Stromal cell of bone marrow (primary cell): ENCODE measurements at regions not wholly inside any gene's neighbourhood (a gene's known extent, or its start where the extent isn't known, plus 50 kb on each side); places are given as distances from the start of the nearest gene placed in this dataset.
"Not testable (repeated sequence)": the region's sequence is repeated elsewhere in the genome, so short reads cannot be mapped to it uniquely, and the experiment has no call there.

Experiments used
- DNase-seq: peaks from one replicate; pipeline ENCODE4 v3.0.0-alpha.2; 2012; ENCODE audit warnings: low read depth

DNA sequence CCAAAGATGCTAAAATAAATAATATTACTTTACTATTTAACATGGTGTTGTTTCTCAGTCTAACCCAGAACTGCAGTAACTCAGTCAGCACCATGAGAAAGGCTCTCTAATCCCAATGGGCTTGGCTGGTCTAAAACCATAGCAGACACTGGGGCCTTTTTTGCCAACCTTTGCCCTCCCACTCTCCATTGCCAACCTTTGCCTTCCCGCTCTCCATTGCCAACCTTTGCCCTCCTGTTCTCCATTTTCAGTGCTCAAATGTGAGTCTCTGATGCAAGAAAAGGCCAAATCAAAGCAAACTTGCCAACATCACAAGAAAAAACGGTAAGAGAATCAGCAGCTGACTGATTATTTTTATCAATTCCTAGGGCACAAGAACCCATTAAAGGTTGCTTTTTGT lies 1681.2 kb downstream of the SLITRK5 start:
- DNase-seq, result no peak

DNA sequence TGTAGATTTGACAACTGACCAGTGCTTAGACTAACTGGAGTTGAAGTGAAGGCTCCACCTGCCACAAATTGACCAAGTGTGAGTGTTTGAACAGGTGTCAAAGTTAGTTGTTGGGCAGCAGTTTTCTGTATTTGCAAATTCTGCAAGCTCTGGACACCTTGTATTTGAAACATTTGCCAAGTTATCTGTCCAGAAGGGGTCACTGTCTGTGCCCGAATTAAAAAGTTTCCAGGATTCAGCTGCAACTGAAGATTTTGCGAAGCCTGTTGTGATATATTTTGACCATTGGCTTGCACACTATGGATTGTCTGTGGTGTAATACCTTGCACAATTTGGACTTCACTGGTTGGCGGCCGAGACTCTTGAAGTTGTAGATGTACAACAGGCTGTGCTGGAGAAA lies 1690.7 kb downstream of the SLITRK5 start:
- no peak for DNase-seq

DNA sequence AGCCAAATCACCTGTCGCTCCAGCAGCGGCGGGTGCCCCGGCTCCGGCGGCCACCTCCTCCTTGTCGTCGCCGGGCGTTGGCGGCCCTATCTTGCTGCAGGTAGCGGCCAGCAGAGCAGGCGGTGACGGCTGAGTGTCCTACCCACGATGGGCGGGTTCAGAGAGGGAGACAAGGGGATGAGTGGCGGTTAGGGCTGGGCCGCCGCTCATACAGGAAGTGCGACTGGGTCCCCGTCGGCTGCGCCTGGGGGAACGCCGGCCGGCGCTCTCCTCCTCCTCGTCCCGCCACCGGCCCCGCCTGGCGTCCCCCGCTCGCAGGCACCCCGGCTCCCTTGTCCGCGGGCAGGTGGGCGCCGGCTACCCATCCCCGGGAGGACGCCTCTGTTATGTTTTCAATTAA lies 1692.0 kb downstream of the SLITRK5 start:
- no peak for DNase-seq

DNA sequence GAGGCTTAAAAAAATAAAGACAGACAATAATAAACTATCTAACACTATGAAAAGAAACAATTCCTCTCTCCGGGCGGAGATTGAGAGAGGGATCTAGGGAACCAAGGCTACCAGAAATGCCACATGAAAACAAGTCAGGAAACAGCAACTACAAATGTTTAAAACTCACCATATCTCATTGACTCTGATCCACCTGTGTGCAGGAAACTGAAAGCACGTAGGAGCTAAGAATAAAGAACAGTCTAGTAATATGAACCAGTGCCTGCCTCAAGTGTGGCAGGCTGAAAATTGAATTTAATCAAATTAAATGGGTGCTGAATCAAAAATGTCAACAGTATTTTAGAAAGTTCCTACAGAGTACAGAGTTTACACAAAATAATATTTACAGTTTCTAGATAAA lies 1701.0 kb downstream of the SLITRK5 start:
- no peak for DNase-seq

- DNase-seq, result peak; percentile 25
Observed at GRCh38 chr13:89375839-89376238, 1704.7 kb downstream of the SLITRK5 start.

DNA sequence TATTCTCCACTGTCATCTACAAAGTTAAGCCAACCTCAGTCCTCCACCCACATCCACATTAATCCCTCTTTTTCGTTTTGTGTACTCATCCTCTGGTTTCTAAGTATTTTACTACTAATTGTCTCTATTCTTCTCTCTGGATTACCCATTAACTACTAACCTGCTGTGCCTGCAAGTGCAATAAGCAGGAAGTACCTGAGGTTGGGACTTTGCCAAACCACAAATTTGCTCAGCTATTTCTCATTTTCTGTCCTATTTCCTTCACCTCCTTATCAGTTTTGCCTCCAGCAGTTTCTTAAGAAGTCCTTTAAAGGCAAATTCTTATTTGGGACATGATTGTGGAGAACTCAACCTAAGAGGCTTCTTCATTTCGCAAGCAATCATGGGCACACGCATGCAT lies 1708.9 kb downstream of the SLITRK5 start:
- DNase-seq, result no peak

- DNase-seq, result no peak
Observed at GRCh38 chr13:89382981-89383380, 1711.8 kb downstream of the SLITRK5 start.

DNA sequence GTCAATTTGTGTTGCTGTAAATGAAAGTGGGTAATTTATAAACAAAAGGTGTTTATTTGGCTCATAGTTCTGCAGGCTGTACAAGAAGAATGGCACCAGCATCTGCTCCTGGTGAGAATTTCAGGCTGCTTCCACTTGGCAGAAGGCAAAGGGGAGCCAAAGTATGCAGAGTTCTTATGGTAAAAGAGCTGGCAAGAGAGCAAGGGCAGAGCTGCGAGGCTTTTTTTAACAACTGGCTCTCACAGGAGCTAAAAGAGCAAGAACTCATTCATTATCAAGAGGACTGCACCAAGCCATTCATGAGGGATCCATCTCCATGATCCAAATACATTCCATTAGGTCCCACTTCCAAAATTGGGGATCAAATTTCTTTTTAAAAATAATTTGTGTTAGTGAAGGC lies 1712.7 kb downstream of the SLITRK5 start:
- DNase-seq, result no peak

GRCh38 chr13:89393758-89394304 lies 1722.7 kb downstream of the SLITRK5 start:
- no peak for DNase-seq

DNA sequence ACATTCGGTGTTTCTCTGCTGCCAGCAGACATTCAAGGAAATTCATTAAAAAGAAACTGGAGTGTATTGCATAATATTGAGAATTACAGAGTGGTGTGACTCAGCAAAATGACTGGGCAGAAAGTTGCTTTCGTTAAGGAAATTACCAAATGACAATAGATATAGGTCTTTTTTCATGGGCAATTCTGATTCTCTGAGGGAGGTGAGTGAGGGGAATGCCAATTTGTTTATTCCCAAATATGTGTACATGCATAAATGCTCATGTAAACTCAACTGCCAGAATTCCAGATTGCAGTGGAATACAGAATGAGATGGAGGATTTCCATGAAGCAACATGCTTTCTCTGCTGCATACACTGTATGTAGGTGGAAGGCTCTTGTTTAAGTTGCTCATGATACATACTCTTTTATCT lies 1730.1 kb downstream of the SLITRK5 start:
- peak; percentile 44 for DNase-seq

DNA sequence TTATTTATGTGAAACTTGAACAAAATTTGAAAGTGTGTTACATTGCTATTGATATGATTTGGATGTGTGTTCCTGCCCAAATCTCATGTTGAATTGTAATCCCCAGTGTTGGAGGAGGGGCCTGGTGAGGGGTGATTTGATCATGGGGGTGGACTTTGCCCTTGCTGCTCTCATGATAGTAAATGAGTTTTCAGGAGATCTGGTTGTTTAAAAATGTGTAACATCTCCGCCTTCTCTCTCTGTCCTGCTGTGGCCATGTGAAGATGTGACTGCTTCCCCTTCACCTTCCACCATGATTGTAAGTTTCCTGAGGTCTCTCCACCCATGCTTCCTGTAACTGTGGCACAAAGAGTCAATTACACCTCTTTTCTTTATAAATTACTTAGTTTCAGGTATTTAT lies 1731.0 kb downstream of the SLITRK5 start:
- no peak for DNase-seq

DNA sequence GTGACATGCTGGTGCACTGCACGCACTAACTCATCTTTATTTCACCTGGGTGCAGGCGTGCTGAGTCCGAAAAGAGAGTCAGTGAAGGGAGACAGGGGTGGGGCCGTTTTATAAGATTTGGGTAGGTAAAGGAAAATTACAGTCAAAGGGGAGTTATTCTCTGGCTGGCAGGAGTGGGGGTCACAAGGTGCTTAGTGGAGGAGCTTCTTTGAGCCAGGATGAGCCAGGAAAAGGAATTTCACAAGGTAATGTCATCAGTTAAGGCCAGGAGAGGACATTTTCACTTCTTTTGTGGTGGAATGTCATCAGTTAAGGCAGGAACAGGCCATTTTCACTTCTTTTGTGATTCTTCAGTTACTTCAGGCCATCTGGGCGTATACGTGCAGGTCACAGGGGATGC lies 1734.9 kb downstream of the SLITRK5 start:
- not testable (repeated sequence) for DNase-seq

DNA sequence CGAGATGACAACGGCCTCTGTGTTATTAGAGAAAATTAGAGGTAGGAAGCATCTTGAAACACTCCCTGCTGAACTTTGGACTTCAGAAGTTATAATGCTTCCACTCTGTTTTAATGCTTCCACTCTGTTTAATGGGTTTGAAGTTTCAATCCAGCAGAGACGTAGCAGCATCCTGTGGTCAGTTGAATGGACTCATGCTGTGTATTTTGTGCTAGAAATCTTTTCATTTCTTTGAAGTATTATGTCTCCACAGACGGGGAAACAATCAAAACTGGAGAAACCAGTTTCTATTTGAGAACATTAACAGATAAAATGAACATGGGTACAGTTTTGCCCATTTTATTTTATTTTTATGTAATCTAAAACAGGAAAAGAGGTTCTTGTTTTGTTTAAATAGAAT lies 1736.2 kb downstream of the SLITRK5 start:
- DNase-seq, result no peak

- DNase-seq, result no peak
Observed at GRCh38 chr13:89432997-89433396, 1761.8 kb downstream of the SLITRK5 start.

DNA sequence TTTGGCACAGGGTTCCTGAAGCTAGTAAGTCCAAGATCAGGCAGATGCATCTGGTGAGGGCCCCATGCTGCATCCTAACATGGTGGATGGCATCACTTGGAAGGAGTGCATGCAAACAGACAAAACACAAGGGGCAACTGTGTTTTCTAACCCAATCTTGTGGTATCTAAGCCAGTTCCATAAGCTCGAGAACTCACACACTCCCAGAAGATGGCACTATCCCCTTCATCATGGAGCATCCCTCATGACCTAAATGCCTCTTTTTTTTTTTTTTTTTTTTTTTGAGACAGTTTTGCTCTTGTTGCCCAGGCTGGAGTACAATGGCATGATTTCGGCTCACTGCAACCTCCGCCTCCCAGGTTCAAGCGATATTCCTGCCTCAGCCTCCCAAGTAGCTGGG lies 1763.5 kb downstream of the SLITRK5 start:
- DNase-seq, result peak; percentile 2

DNA sequence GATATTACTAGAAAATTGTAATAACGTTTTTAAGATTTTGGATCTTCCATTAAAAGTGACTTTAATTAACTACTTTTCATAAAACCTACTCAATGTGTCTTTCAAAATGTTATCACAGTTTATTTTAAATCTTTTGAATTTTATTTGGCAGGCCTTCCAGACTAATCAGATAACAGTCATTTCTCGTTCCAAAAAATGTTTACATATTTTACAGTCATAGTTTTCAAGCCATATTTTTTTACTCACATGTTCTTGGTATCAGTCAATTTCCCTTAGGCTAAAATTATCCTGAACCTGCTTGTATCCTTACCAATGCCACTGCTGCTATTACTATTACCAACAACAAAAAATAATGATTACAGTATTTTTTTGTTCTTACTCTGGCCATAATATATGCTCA lies 1783.5 kb downstream of the SLITRK5 start:
- DNase-seq, result no peak

DNA sequence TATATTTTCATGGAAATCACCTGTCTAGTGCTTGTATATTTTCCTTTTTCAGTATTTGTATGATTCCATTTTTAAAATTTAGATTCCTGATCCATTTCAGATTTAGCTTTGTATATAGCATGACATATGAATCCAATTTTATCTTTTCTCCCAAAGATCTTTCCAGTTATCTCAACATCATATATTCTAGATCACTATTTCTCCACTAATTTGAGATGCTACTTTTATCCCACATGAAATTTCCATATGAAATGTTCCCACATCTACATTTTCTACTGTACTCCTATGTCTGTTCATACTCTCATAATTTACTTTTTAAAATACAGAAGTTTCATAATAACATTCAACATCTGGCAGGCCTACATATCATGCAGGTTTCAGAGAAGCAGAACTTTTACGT lies 1784.1 kb downstream of the SLITRK5 start:
- no peak for DNase-seq

GRCh38 chr13:89455741-89456140 lies 1784.6 kb downstream of the SLITRK5 start:
- no peak for DNase-seq

- peak; percentile 21 for DNase-seq
Observed at GRCh38 chr13:89457977-89458376, 1786.8 kb downstream of the SLITRK5 start.

DNA sequence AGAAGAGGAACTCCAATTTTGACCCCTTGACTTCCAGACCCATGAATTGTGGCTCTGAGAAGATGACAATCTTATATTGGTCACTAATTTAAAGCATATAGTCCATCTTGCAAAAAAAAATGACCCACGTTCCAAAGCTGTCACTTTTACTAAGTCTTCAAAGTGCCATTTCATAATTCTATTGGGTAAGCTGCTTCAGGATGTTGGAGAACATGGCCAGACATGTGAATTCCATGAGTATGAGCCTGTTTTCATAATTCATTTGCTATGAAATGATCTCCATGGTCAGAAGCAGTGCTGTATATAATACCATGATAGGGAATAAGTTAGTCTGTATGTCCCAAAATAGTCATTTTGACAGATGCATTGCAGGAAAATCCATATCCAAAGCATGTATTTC lies 1787.3 kb downstream of the SLITRK5 start:
- DNase-seq, result no peak

- DNase-seq, result not testable (repeated sequence)
Observed at GRCh38 chr13:89460895-89461294, 1789.7 kb downstream of the SLITRK5 start.

GRCh38 chr13:89465366-89465765 lies 1794.2 kb downstream of the SLITRK5 start:
- peak; percentile 3 for DNase-seq

- DNase-seq, result no peak
Observed at GRCh38 chr13:89468081-89468480, 1796.9 kb downstream of the SLITRK5 start.

DNA sequence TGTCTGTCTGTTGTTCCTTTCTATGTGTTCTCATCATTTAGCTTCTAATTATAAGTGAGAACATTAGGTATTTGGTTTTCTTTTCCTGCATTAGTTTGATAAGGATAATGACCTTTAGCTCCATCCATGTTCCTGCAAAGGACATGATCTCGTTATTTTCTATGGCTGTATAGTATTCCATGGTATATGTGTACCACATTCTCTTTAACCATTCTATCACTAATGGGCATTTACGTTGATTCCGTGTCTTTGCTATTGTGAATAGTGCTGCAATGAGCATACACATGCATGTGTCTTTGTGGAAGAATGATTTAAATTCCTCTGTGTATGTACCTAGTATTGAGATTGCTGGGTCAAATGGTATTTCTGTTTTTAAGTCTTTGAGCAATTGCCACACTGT lies 1799.7 kb downstream of the SLITRK5 start:
- no peak for DNase-seq

DNA sequence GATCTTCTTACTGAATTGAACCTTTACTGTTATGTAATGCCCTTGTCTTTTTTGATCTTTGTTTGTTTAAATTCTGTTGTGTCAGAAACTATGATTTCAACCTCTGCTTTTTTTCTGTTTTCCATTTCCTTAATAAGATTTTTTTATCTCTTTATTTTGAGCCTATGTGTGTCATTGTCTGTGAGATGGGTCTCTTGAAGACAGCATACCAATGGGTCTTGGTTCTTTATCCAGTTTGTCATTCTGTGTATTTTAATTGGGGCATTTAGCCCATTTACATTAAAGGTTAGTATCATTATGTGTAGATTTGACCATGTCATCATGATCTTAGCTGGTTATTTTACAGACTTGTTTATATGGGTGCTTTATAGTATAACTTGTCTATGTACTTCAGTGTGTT lies 1803.3 kb downstream of the SLITRK5 start:
- DNase-seq, result no peak
